ENCODE measurements at regions not wholly inside any gene's neighbourhood (a gene's known extent, or its start where the extent isn't known, plus 50 kb on each side); places are given as distances from the start of the nearest gene placed in this dataset.

DNA sequence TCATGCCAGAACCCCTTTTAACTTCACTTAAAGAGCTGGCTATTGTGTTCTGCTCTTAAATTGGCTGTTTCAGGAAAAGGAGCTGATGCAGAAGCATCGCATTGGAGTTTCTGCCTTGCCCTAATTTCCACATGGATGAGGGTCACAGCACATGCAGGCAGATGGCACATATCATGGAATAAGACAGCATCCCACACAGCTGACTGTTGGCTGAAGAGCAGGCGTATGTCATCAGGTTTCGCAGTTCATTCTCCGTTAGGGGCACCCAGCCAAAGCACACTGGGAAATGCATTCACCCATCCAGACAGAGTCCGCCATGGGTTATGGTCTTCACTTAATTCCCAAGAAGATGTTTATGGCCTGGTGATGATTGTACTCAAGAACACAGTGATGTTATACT, 572.5 kb downstream of the LIG4 start:
- 93% methylated on average over 5 of the region's 5 CpGs for WGBS (ENCODE audit: low lambda C conversion rate, missing lambda C conversion rate)
- Histone ChIP-seq H3K9me2 (replicated peaks; ENCODE audit: insufficient read depth) (no peaks in the 10 kb centered on the region), H3K36me3 (replicated peaks; ENCODE audit: insufficient read depth, low read depth) (no peaks in the 10 kb centered on the region), H4K20me1 (ENCODE audit: insufficient read depth, poor library complexity, severe bottlenecking) (no peaks in the 10 kb centered on the region), H3K9me3 (ENCODE audit: low read depth) (no peaks in the 10 kb centered on the region), H2AFZ (no peak overlapping the region), H3K27ac (no peak overlapping the region), H3K79me2 (no peaks in the 10 kb centered on the region), H3K4me2 (no peak overlapping the region), H3K4me3 (no peak overlapping the region), H3K4me1 (ENCODE audit: insufficient read depth) (no peaks in the 10 kb centered on the region), H3K27me3 (no peaks in the 10 kb centered on the region)
- no peak for TF ChIP-seq EZH2phosphoT487 (IDR thresholded peaks at IDR 0.05; ENCODE audit: low read depth, severe bottlenecking, unreplicated experiment)
- no peak for DNase-seq (ENCODE audit: low spot score)

DNA sequence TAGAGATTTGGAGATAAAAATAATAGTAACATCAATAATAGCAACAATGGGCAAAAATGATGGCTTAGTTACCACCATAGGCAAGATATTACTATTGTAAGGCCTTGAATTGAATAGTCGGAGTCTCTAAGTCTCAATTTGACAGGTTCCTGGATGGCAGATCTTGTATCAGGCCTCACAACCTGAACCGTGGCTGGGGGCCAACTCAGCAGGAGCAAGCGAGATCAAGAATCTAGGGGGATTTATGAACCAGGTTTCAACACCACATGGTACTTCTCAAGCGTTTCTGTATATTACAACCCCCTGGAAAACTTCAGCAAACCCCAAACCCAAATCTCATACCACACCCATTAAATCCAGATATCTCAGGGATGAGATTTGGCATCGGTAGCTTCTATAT, 573.8 kb downstream of the LIG4 start:
- H4K20me1 ChIP-seq (ENCODE audit: insufficient read depth, poor library complexity, severe bottlenecking) = no peaks in the 10 kb centered on the region
- H3K9me2 ChIP-seq (replicated peaks; ENCODE audit: insufficient read depth) = no peaks in the 10 kb centered on the region
- H3K4me3 ChIP-seq = no peak overlapping the region
- WGBS (ENCODE audit: low lambda C conversion rate, missing lambda C conversion rate) = 92% methylated on average over 5 of the region's 5 CpGs
- no peak overlapping the region for H3K4me2 ChIP-seq
- TF ChIP-seq EZH2phosphoT487 (IDR thresholded peaks at IDR 0.05; ENCODE audit: low read depth, severe bottlenecking, unreplicated experiment) (no peak), EZH2 (IDR thresholded peaks at IDR 0.05; ENCODE audit: borderline replicate concordance) (no peak)
- TF ChIP-seq, protein P1, sequence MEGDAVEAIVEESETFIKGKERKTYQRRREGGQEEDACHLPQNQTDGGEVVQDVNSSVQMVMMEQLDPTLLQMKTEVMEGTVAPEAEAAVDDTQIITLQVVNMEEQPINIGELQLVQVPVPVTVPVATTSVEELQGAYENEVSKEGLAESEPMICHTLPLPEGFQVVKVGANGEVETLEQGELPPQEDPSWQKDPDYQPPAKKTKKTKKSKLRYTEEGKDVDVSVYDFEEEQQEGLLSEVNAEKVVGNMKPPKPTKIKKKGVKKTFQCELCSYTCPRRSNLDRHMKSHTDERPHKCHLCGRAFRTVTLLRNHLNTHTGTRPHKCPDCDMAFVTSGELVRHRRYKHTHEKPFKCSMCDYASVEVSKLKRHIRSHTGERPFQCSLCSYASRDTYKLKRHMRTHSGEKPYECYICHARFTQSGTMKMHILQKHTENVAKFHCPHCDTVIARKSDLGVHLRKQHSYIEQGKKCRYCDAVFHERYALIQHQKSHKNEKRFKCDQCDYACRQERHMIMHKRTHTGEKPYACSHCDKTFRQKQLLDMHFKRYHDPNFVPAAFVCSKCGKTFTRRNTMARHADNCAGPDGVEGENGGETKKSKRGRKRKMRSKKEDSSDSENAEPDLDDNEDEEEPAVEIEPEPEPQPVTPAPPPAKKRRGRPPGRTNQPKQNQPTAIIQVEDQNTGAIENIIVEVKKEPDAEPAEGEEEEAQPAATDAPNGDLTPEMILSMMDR (IDR thresholded peaks at IDR 0.05; ENCODE audit: poor library complexity) = no peak
- no peaks in the 10 kb centered on the region for H3K4me1 ChIP-seq (ENCODE audit: insufficient read depth)
- H2AFZ ChIP-seq = no peak overlapping the region
- no peaks in the 10 kb centered on the region for H3K27me3 ChIP-seq
- no peaks in the 10 kb centered on the region for H3K36me3 ChIP-seq (replicated peaks; ENCODE audit: insufficient read depth, low read depth)
- no peaks in the 10 kb centered on the region for H3K9me3 ChIP-seq (ENCODE audit: low read depth)
- H3K27ac ChIP-seq = no peak overlapping the region
- no peak for DNase-seq (ENCODE audit: low spot score)
- no peaks in the 10 kb centered on the region for H3K79me2 ChIP-seq

DNA sequence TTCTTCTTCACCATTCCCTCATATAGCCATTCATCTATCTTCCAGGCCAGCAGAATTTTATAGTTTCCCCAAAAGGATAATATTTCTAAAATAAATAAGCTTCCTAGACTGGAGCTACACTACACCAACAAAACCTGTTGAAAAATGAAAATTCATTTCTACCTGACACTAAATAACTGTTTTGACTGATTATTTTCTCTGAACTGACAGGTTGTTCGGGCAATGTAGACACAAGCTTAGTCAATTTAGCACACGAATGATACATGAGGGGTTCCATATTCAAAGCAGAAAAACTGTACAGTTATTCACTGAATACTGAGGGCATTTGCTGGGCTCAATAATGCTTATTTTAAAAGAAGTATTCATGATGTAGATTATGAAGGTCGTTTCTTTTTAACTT, 589.7 kb downstream of the LIG4 start:
- no peak overlapping the region for H3K4me2 ChIP-seq
- H3K9me2 ChIP-seq (replicated peaks; ENCODE audit: insufficient read depth) = no peaks in the 10 kb centered on the region
- no peak overlapping the region for H2AFZ ChIP-seq
- no peaks in the 10 kb centered on the region for H3K36me3 ChIP-seq (replicated peaks; ENCODE audit: insufficient read depth, low read depth)
- no peaks in the 10 kb centered on the region for H4K20me1 ChIP-seq (ENCODE audit: insufficient read depth, poor library complexity, severe bottlenecking)
- WGBS (ENCODE audit: low lambda C conversion rate, missing lambda C conversion rate) = 76% methylated on average over 3 of the region's 3 CpGs
- H3K4me3 ChIP-seq = no peak overlapping the region
- no peaks in the 10 kb centered on the region for H3K9me3 ChIP-seq (ENCODE audit: low read depth)
- no peaks in the 10 kb centered on the region for H3K27me3 ChIP-seq
- H3K4me1 ChIP-seq (ENCODE audit: insufficient read depth) = no peaks in the 10 kb centered on the region
- TF ChIP-seq, protein P1 (IDR thresholded peaks at IDR 0.05; ENCODE audit: poor library complexity) = no peak
- no peak for TF ChIP-seq EZH2 (IDR thresholded peaks at IDR 0.05; ENCODE audit: borderline replicate concordance)
- no peak for TF ChIP-seq EZH2phosphoT487 (IDR thresholded peaks at IDR 0.05; ENCODE audit: low read depth, severe bottlenecking, unreplicated experiment)
- no peak for DNase-seq (ENCODE audit: low spot score)
- H3K79me2 ChIP-seq = no peaks in the 10 kb centered on the region
- H3K27ac ChIP-seq = no peak overlapping the region

DNA sequence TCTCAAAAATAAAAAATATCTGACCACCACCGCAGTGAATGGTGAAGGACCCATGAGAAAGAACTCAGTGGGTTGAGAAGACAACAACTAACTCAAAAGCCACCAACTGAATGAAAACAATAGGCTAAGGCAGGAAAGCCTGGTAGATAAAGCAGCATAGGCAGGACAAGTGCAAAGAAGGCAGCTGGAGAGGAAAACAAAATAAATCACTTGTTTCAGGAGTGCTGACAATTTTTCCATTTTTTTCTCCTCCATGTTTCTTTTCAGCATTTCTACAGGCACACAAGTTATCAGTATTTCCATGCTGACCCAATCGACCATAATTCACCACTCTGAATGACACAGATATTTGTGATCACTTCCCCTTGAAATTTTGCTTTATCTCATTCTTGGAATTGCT, 597.8 kb downstream of the LIG4 start:
- H2AFZ ChIP-seq = no peak overlapping the region
- H4K20me1 ChIP-seq (ENCODE audit: insufficient read depth, poor library complexity, severe bottlenecking) = no peaks in the 10 kb centered on the region
- no peaks in the 10 kb centered on the region for H3K36me3 ChIP-seq (replicated peaks; ENCODE audit: insufficient read depth, low read depth)
- no peaks in the 10 kb centered on the region for H3K9me3 ChIP-seq (ENCODE audit: low read depth)
- H3K4me1 ChIP-seq (ENCODE audit: insufficient read depth) = no peaks in the 10 kb centered on the region
- H3K4me3 ChIP-seq = no peak overlapping the region
- TF ChIP-seq EZH2 (IDR thresholded peaks at IDR 0.05; ENCODE audit: borderline replicate concordance) (no peak), EZH2phosphoT487 (IDR thresholded peaks at IDR 0.05; ENCODE audit: low read depth, severe bottlenecking, unreplicated experiment) (no peak)
- TF ChIP-seq, protein P1 (IDR thresholded peaks at IDR 0.05; ENCODE audit: poor library complexity) = no peak
- 72% methylated on average over 2 of the region's 2 CpGs for WGBS (ENCODE audit: low lambda C conversion rate, missing lambda C conversion rate)
- H3K9me2 ChIP-seq (replicated peaks; ENCODE audit: insufficient read depth) = no peaks in the 10 kb centered on the region
- no peaks in the 10 kb centered on the region for H3K27me3 ChIP-seq
- no peak for DNase-seq (ENCODE audit: low spot score)
- no peak overlapping the region for H3K27ac ChIP-seq
- H3K4me2 ChIP-seq = no peak overlapping the region
- H3K79me2 ChIP-seq = no peaks in the 10 kb centered on the region

All from hepatocyte (in vitro differentiated cells).